HTR-8/SVneo (cell line): ENCODE measurements at regions not wholly inside any gene's neighbourhood (a gene's known extent, or its start where the extent isn't known, plus 50 kb on each side); places are given as distances from the start of the nearest gene placed in this dataset.
"Not testable (repeated sequence)": the region's sequence is repeated elsewhere in the genome, so short reads cannot be mapped to it uniquely, and the experiment has no call there.

Source experiments
- DNase-seq: peaks from one replicate; pipeline ENCODE4 v3.0.0; 2011; ENCODE audit warnings: low spot score, mixed read lengths; ENCODE audit not compliant: insufficient read length
- FAIRE-seq: peaks from 2 replicates; lab custom pipeline; 2011; peaks lifted over from hg19 to GRCh38; lab: Jason Lieb, UNC

- no peak for DNase-seq
- FAIRE-seq: no peak
Measured at GRCh38 chr6:19892260-19892659, 55.1 kb downstream of the ID4 start.

GRCh38 chr6:19895866-19896692, 58.9 kb downstream of the ID4 start:
- no peak for DNase-seq
- FAIRE-seq: no peak

- no peak for FAIRE-seq
- DNase-seq: no peak
Measured at GRCh38 chr6:19896693-19897010, 59.5 kb downstream of the ID4 start.

- FAIRE-seq: no peak
- no peak for DNase-seq
Measured at GRCh38 chr6:19898141-19898740, 61.1 kb downstream of the ID4 start.

GRCh38 chr6:19902201-19902600, 65.0 kb downstream of the ID4 start:
- no peak for FAIRE-seq
- no peak for DNase-seq

- FAIRE-seq, DNase-seq: not testable (repeated sequence)
Measured at GRCh38 chr6:19904408-19904807, 67.2 kb downstream of the ID4 start.

GRCh38 chr6:19905584-19905983, 68.4 kb downstream of the ID4 start:
- DNase-seq (no peak), FAIRE-seq (no peak)

GRCh38 chr6:19906171-19906570, 69.0 kb downstream of the ID4 start:
- DNase-seq (no peak), FAIRE-seq (no peak)

- FAIRE-seq (no peak), DNase-seq (no peak)
Measured at GRCh38 chr6:19911223-19911622, 74.1 kb downstream of the ID4 start.

- DNase-seq (no peak), FAIRE-seq (no peak)
Measured at GRCh38 chr6:19918436-19918835, 81.3 kb downstream of the ID4 start.

GRCh38 chr6:19921786-19922185, 84.6 kb downstream of the ID4 start:
- DNase-seq (no peak), FAIRE-seq (no peak)

GRCh38 chr6:19925533-19925932, 88.4 kb downstream of the ID4 start:
- FAIRE-seq (no peak), DNase-seq (no peak)

- no peak for DNase-seq
- no peak for FAIRE-seq
Measured at GRCh38 chr6:19928461-19928860, 91.3 kb downstream of the ID4 start.

GRCh38 chr6:19929312-19929711, 92.1 kb downstream of the ID4 start:
- DNase-seq (no peak), FAIRE-seq (no peak)

- no peak for DNase-seq
- no peak for FAIRE-seq
Measured at GRCh38 chr6:19934996-19935591, 97.9 kb downstream of the ID4 start.

- FAIRE-seq, DNase-seq: not testable (repeated sequence)
Measured at GRCh38 chr6:19939321-19939720, 102.2 kb downstream of the ID4 start.

- FAIRE-seq, DNase-seq: not testable (repeated sequence)
Measured at GRCh38 chr6:19939926-19940325, 102.8 kb downstream of the ID4 start.

GRCh38 chr6:19943042-19943441, 105.9 kb downstream of the ID4 start:
- DNase-seq (no peak), FAIRE-seq (no peak)

- FAIRE-seq: no peak
Measured at GRCh38 chr6:19945843-19946358, 108.7 kb downstream of the ID4 start.

GRCh38 chr6:19949155-19949554, 112.0 kb downstream of the ID4 start:
- DNase-seq (no peak), FAIRE-seq (no peak)

More at GRCh38 chr6:19945843-19946358, 108.7 kb downstream of the ID4 start:
- no peak for DNase-seq

- FAIRE-seq: no peak
- DNase-seq: no peak
Measured at GRCh38 chr6:19964115-19964514, 126.9 kb downstream of the ID4 start.
